HEK293 (cell line): ENCODE measurements at regions not wholly inside any gene's neighbourhood (a gene's known extent, or its start where the extent isn't known, plus 50 kb on each side); places are given as distances from the start of the nearest gene placed in this dataset.

ENCODE experiments used
- CTCF ChIA-PET: fragments of 350-600 bp; formaldehyde crosslinking; extraction: SDS; loops from one replicate; lab custom pipeline; 2021; ENCODE audit warnings: antibody characterized with exemption; lab: Yijun Ruan, JAX
- POLR2A ChIA-PET: fragments of 300-600 bp; formaldehyde crosslinking; extraction: SDS; loops from one replicate; lab custom pipeline; 2020; ENCODE audit warnings: antibody characterized with exemption, inconsistent platforms; lab: Yijun Ruan, JAX
- H3K27ac ChIP-seq: fragments of 200-500 bp; sonication (Bioruptor generic); 2 replicates; pipeline ENCODE4 v1.5.1; 2014; ENCODE audit warnings: low read depth, low read length, control low read depth, inconsistent platforms; ENCODE audit errors: extremely low read depth
- H3K36me3 ChIP-seq, 2 experiments: fragments of 200-500 bp in 1 of 2; sonication (Bioruptor generic) in 1 of 2; 1 replicate in 1 of 2; 2 replicates in 1 of 2; pipeline ENCODE4 v1.5.1; 2014 to 2017; ENCODE audit warnings: inconsistent platforms in 2 of 2, low read length in 2 of 2; ENCODE audit not compliant: control insufficient read depth in 2 of 2, insufficient read depth in 1 of 2
- H3K4me1 ChIP-seq: fragments of 200-500 bp; sonication (Bioruptor generic); 2 replicates; pipeline ENCODE4 v1.5.1; 2014; ENCODE audit warnings: mild to moderate bottlenecking, low read length, inconsistent platforms; ENCODE audit not compliant: control insufficient read depth, insufficient read depth
- H3K4me3 ChIP-seq: 2 replicates; pipeline ENCODE4 v1.5.1; 2011; ENCODE audit warnings: low read depth, mild to moderate bottlenecking, control low read depth, low read length, moderate library complexity
- H3K9me3 ChIP-seq: fragments of 200-500 bp; sonication (Bioruptor generic); 2 replicates; pipeline ENCODE4 v1.5.1; 2014; ENCODE audit warnings: low read depth, low read length, inconsistent platforms; ENCODE audit not compliant: control insufficient read depth, insufficient read depth
- GLIS1 ChIP-seq: fragments of 450-650 bp; formaldehyde crosslinking; IDR thresholded peaks from 2 replicates; pipeline ENCODE4 v1.5.1; 2016; ENCODE audit warnings: missing biosample characterization, missing genetic modification characterization
- IKZF3 ChIP-seq: fragments of 450-650 bp; IDR thresholded peaks from 2 replicates; pipeline ENCODE4 v1.5.0; 2018; ENCODE audit warnings: missing biosample characterization, mild to moderate bottlenecking, missing genetic modification characterization, moderate library complexity
- KLF7 ChIP-seq: fragments of 450-650 bp; formaldehyde crosslinking; IDR thresholded peaks from 2 replicates; pipeline ENCODE4 v1.5.1; 2016; ENCODE audit warnings: missing biosample characterization, missing genetic modification characterization, borderline replicate concordance
- MEIS1 ChIP-seq: sonication (generic); formaldehyde crosslinking; IDR thresholded peaks from 2 replicates; pipeline ENCODE4 v1.8.1; 2022; ENCODE audit warnings: missing genetic modification reagents, mild to moderate bottlenecking, borderline replicate concordance
- MZF1 ChIP-seq: fragments of 450-650 bp; formaldehyde crosslinking; IDR thresholded peaks from 2 replicates; pipeline ENCODE4 v1.5.1; 2017; ENCODE audit warnings: missing biosample characterization, missing genetic modification characterization, borderline replicate concordance
- OSR2 ChIP-seq: fragments of 450-650 bp; formaldehyde crosslinking; IDR thresholded peaks from 2 replicates; pipeline ENCODE4 v1.5.1; 2016; ENCODE audit warnings: missing biosample characterization, missing genetic modification characterization
- TCF7L2 ChIP-seq: IDR thresholded peaks from 2 replicates; pipeline ENCODE4 v1.6.1; 2011; ENCODE audit warnings: low read depth, mild to moderate bottlenecking, inconsistent platforms, low read length, moderate library complexity, borderline replicate concordance
- ZBTB10 ChIP-seq: fragments of 450-650 bp; formaldehyde crosslinking; IDR thresholded peaks from 2 replicates; pipeline ENCODE4 v1.5.1; 2016; ENCODE audit warnings: missing biosample characterization, missing genetic modification characterization
- ZBTB26 ChIP-seq: fragments of 450-650 bp; formaldehyde crosslinking; optimal IDR thresholded peaks from 2 replicates; pipeline ENCODE3; 2016; ENCODE audit warnings: missing biosample characterization, mild to moderate bottlenecking, missing genetic modification characterization
- ZBTB49 ChIP-seq: fragments of 450-650 bp; formaldehyde crosslinking; IDR thresholded peaks from 2 replicates; pipeline ENCODE4 v1.5.1; 2016; ENCODE audit warnings: missing biosample characterization, missing genetic modification characterization, low read depth
- ZNF10 ChIP-seq: fragments of 450-650 bp; formaldehyde crosslinking; IDR thresholded peaks from 2 replicates; pipeline ENCODE4 v1.5.1; 2017; ENCODE audit warnings: missing biosample characterization, missing genetic modification characterization
- ZNF112 ChIP-seq: fragments of 450-650 bp; formaldehyde crosslinking; IDR thresholded peaks from 2 replicates; pipeline ENCODE4 v1.5.0; 2017; ENCODE audit warnings: missing biosample characterization, missing genetic modification characterization
- ZNF398 ChIP-seq: fragments of 450-650 bp; formaldehyde crosslinking; IDR thresholded peaks from 2 replicates; pipeline ENCODE4 v1.5.1; 2017; ENCODE audit warnings: missing biosample characterization, missing genetic modification characterization
- ZNF510 ChIP-seq: fragments of 450-650 bp; formaldehyde crosslinking; IDR thresholded peaks from 2 replicates; pipeline ENCODE4 v1.5.1; 2018; ENCODE audit warnings: mild to moderate bottlenecking, missing genetic modification characterization, missing biosample characterization; ENCODE audit not compliant: insufficient replicate concordance
- ZNF600 ChIP-seq: fragments of 450-650 bp; formaldehyde crosslinking; IDR thresholded peaks from 2 replicates; pipeline ENCODE4 v1.5.1; 2016; ENCODE audit warnings: missing biosample characterization, missing genetic modification characterization
- ZNF701 ChIP-seq: fragments of 450-650 bp; formaldehyde crosslinking; IDR thresholded peaks from 2 replicates; pipeline ENCODE4 v1.5.1; 2016; ENCODE audit warnings: missing biosample characterization, missing genetic modification characterization
- ZNF777 ChIP-seq: fragments of 450-650 bp; formaldehyde crosslinking; IDR thresholded peaks from 2 replicates; pipeline ENCODE4 v1.5.1; 2017; ENCODE audit warnings: missing biosample characterization, missing genetic modification characterization, borderline replicate concordance
- ZNF843 ChIP-seq: fragments of 450-650 bp; formaldehyde crosslinking; IDR thresholded peaks from 2 replicates; pipeline ENCODE4 v1.5.1; 2016; ENCODE audit warnings: missing biosample characterization, missing genetic modification characterization
- ZSCAN5A ChIP-seq: fragments of 450-650 bp; formaldehyde crosslinking; IDR thresholded peaks from 2 replicates; pipeline ENCODE4 v1.5.1; 2016; ENCODE audit warnings: missing biosample characterization, missing genetic modification characterization
- TF ChIP-seq, protein P1 (sequence below): fragments of 450-650 bp; formaldehyde crosslinking; conservative IDR thresholded peaks from 2 replicates; pipeline ENCODE4 v1.5.1; 2016; ENCODE audit warnings: low read depth, missing biosample characterization, missing genetic modification characterization

GRCh38 chr16:66228792-66229191 is 137.7 kb upstream of the CDH5 start (continued):
- TF ChIP-seq ZBTB10: no peak
- no peak for TF ChIP-seq IKZF3 (tag by site-specific recombination)
- no peak for TF ChIP-seq ZNF398 (tag by site-specific recombination)
- no peak for TF ChIP-seq GLIS1 (tag by site-specific recombination)
- TF ChIP-seq MEIS1: no peak
- no peak for TF ChIP-seq ZNF701 (tag by site-specific recombination)

- Histone ChIP-seq H3K27ac (no peak overlapping the region), H3K9me3 (no peaks in the 10 kb centered on the region), H3K4me3 (no peak overlapping the region), H3K36me3 (no peaks in the 10 kb centered on the region), H3K4me1 (peaks cover 6% of the 10 kb centered on the region)
- ChIA-PET POLR2A (no interaction called here), CTCF (interaction anchor here (0.6 kb wide), 2 partner anchors 15 to 20 kb away, joined by 3 to 4 read pairs; no protein-coding TSS in a partner anchor)
- TF ChIP-seq TCF7L2 (no peak), ZNF843 (tag by site-specific recombination) (no peak), IKZF3 (tag by site-specific recombination) (no peak), ZBTB26 (no peak), ZNF777 (no peak), ZNF112 (tag by site-specific recombination) (no peak), ZNF600 (no peak), OSR2 (tag by site-specific recombination) (no peak), ZNF10 (tag by site-specific recombination) (no peak), KLF7 (tag by site-specific recombination) (no peak)
Measured at GRCh38 chr16:66227766-66228530, 138.5 kb upstream of the CDH5 start.

DNA sequence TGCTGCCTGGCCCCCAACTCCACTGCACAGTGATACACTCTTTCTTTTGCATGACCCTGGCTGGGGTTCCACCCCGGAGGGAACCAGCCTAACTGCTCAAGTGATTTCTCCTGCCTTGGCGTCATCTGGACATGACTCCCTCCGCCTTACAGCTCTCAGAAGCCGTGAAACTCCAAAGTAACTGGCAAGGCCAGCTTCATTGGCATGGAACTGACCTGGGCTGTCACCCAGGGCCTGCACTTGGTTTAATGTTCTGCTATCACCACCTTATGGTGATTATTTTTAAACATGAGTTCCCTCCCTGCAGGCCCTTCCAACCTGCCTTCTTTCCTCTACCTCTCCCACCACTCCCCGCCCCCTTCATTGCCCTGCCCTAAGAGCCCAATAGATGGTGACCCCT is 139.7 kb upstream of the CDH5 start:
- no peaks in the 10 kb centered on the region for H3K36me3 ChIP-seq
- H3K27ac ChIP-seq: no peak overlapping the region
- H3K4me3 ChIP-seq: no peak overlapping the region
- H3K4me1 ChIP-seq: peaks cover 6% of the 10 kb centered on the region
- ChIA-PET CTCF (no interaction called here), POLR2A (no interaction called here)
- H3K9me3 ChIP-seq: no peaks in the 10 kb centered on the region
- TF ChIP-seq ZBTB49 (tag by site-specific recombination) (no peak), ZSCAN5A (tag by site-specific recombination) (no peak), ZNF112 (tag by site-specific recombination) (no peak), MZF1 (tag by site-specific recombination) (no peak), ZNF510 (no peak)
- TF ChIP-seq, protein P1, sequence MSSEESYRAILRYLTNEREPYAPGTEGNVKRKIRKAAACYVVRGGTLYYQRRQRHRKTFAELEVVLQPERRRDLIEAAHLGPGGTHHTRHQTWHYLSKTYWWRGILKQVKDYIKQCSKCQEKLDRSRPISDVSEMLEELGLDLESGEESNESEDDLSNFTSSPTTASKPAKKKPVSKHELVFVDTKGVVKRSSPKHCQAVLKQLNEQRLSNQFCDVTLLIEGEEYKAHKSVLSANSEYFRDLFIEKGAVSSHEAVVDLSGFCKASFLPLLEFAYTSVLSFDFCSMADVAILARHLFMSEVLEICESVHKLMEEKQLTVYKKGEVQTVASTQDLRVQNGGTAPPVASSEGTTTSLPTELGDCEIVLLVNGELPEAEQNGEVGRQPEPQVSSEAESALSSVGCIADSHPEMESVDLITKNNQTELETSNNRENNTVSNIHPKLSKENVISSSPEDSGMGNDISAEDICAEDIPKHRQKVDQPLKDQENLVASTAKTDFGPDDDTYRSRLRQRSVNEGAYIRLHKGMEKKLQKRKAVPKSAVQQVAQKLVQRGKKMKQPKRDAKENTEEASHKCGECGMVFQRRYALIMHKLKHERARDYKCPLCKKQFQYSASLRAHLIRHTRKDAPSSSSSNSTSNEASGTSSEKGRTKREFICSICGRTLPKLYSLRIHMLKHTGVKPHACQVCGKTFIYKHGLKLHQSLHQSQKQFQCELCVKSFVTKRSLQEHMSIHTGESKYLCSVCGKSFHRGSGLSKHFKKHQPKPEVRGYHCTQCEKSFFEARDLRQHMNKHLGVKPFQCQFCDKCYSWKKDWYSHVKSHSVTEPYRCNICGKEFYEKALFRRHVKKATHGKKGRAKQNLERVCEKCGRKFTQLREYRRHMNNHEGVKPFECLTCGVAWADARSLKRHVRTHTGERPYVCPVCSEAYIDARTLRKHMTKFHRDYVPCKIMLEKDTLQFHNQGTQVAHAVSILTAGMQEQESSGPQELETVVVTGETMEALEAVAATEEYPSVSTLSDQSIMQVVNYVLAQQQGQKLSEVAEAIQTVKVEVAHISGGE (tag by site-specific recombination): no peak
